Cardiac muscle cell (in vitro differentiated cells and primary cell): ENCODE measurements at regions not wholly inside any gene's neighbourhood (a gene's known extent, or its start where the extent isn't known, plus 50 kb on each side); places are given as distances from the start of the nearest gene placed in this dataset.

Experiments
- DNase-seq, 2 donors: peaks; one replicate each; pipeline versions ENCODE4 v3.0.0 to v3.0.0-alpha.2; 2010 to 2017; ENCODE audit warnings: low read depth in 1 of 2, low spot score in 1 of 2
- H3K27ac ChIP-seq: fragments of 200-600 bp; sonication (generic); 2 replicates; pipeline ENCODE4 v1.5.1; 2016
- H3K27me3 ChIP-seq: fragments of 200-600 bp; sonication (generic); 2 replicates; pipeline ENCODE4 v1.6.0; 2016; ENCODE audit warnings: control low read depth
- H3K36me3 ChIP-seq: fragments of 200-600 bp; sonication (generic); 2 replicates; pipeline ENCODE4 v1.5.1; 2016; ENCODE audit warnings: control low read depth
- H3K4me1 ChIP-seq: fragments of 200-600 bp; sonication (generic); 2 replicates; pipeline ENCODE4 v1.8.1; 2017; ENCODE audit warnings: low read depth, mild to moderate bottlenecking, mixed run types
- H3K4me3 ChIP-seq: fragments of 200-600 bp; sonication (generic); 2 replicates; pipeline ENCODE4 v1.5.1; 2016; ENCODE audit warnings: mild to moderate bottlenecking
- H3K9me3 ChIP-seq: fragments of 200-600 bp; sonication (generic); 2 replicates; pipeline ENCODE4 v1.5.1; 2017; ENCODE audit warnings: low read depth, mild to moderate bottlenecking, control low read depth
- CTCF ChIP-seq: IDR thresholded peaks from 2 replicates; pipeline ENCODE4 v1.5.1; 2012; ENCODE audit warnings: low read depth, mild to moderate bottlenecking, low read length

DNA sequence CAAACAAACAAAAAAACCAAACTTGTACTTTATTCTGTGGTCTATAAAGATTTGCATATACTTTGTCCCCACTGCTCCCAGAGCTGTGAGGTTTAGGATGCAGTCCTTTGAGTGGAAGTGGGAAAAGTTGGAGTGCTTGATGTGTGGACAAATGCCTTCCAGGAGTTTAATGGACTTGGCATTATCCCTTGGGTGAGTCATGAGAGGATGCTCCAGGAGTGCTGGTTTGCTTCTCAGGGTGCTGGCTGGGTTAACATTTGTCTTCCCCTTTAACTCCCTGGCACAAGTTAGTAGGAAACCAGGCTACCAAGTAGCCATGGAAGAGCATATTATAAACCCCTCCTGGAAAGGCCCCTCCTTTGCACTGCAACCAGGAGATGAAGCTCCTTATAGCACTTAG is 417.4 kb upstream of the RIOK2 start:
- no peaks in the 10 kb centered on the region for H3K27me3 ChIP-seq
- no peaks in the 10 kb centered on the region for H3K36me3 ChIP-seq
- H3K9me3 ChIP-seq = no peaks in the 10 kb centered on the region
- H3K27ac ChIP-seq = no peak overlapping the region
- H3K4me3 ChIP-seq = no peak overlapping the region
- DNase-seq = no peak
- no peaks in the 10 kb centered on the region for H3K4me1 ChIP-seq
- TF ChIP-seq CTCF = no peak

GRCh38 chr5:97601651-97602050 is 418.6 kb upstream of the RIOK2 start:
- Histone ChIP-seq H3K4me1 (no peaks in the 10 kb centered on the region), H3K4me3 (no peak overlapping the region), H3K9me3 (no peaks in the 10 kb centered on the region), H3K27me3 (no peaks in the 10 kb centered on the region), H3K36me3 (no peaks in the 10 kb centered on the region), H3K27ac (no peak overlapping the region)
- TF ChIP-seq CTCF = no peak
- no peak for DNase-seq

- no peak for TF ChIP-seq CTCF
- no peaks in the 10 kb centered on the region for H3K36me3 ChIP-seq
Measured at GRCh38 chr5:97606531-97606930, 423.5 kb upstream of the RIOK2 start.

GRCh38 chr5:97608501-97608900 is 425.5 kb upstream of the RIOK2 start:
- no peak for TF ChIP-seq CTCF
- no peaks in the 10 kb centered on the region for H3K4me1 ChIP-seq
- H3K4me3 ChIP-seq = no peak overlapping the region
- DNase-seq = no peak
- no peak overlapping the region for H3K27ac ChIP-seq
- H3K9me3 ChIP-seq = no peaks in the 10 kb centered on the region
- H3K27me3 ChIP-seq = no peaks in the 10 kb centered on the region
- no peaks in the 10 kb centered on the region for H3K36me3 ChIP-seq

More at GRCh38 chr5:97606531-97606930, 423.5 kb upstream of the RIOK2 start:
- no peak overlapping the region for H3K27ac ChIP-seq
- DNase-seq = no peak
- no peak overlapping the region for H3K4me3 ChIP-seq
- H3K9me3 ChIP-seq = no peaks in the 10 kb centered on the region
- H3K4me1 ChIP-seq = no peaks in the 10 kb centered on the region
- no peaks in the 10 kb centered on the region for H3K27me3 ChIP-seq

- no peak overlapping the region for H3K4me3 ChIP-seq
- no peaks in the 10 kb centered on the region for H3K36me3 ChIP-seq
- peak in 1 of 2 donors; percentile 6 for DNase-seq
- H3K4me1 ChIP-seq = no peaks in the 10 kb centered on the region
- TF ChIP-seq CTCF = no peak
- no peaks in the 10 kb centered on the region for H3K27me3 ChIP-seq
- H3K27ac ChIP-seq = no peak overlapping the region
- H3K9me3 ChIP-seq = no peaks in the 10 kb centered on the region
Measured at GRCh38 chr5:97618721-97619120, 435.7 kb upstream of the RIOK2 start.

DNA sequence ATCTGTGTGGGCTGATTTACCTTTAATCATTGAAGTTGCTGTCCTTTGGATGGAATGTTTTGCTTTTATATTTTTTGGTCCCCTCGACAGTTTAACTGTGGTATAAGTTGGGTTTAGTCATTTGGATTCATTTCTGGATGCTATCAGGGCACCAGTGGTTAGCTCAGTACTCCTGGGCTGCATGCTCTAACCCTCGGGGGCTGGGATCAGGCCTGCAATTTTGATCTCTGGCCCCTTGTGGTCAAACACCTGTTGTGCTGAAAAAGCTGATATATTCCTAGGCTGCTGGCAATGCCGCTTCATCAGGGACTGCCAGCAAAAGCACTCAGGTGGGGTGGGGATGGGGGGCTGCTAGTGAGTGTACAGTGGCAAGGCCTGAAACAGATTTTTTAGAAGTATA is 440.4 kb upstream of the RIOK2 start:
- no peaks in the 10 kb centered on the region for H3K27me3 ChIP-seq
- no peak for DNase-seq
- H3K36me3 ChIP-seq = no peaks in the 10 kb centered on the region
- no peaks in the 10 kb centered on the region for H3K4me1 ChIP-seq
- TF ChIP-seq CTCF = no peak
- H3K27ac ChIP-seq = no peak overlapping the region
- no peak overlapping the region for H3K4me3 ChIP-seq
- H3K9me3 ChIP-seq = no peaks in the 10 kb centered on the region
